ENCODE measurements at regions not wholly inside any gene's neighbourhood (a gene's known extent, or its start where the extent isn't known, plus 50 kb on each side); places are given as distances from the start of the nearest gene placed in this dataset.
A peak's percentile ranks its signal among the peaks of the same experiment; 100 is the strongest.

GRCh38 chr6:113006494-113006893, 659.4 kb downstream of the RFPL4B start:
- TF ChIP-seq CTCF (IDR thresholded peaks at IDR 0.05; ENCODE audit: low read depth, low read length): no peak
- in situ Hi-C loops (cut with HindIII; ENCODE audit: low sequenced_read_pairs): no loop called here
- no peak overlapping the region for H3K4me3 ChIP-seq (ENCODE audit: low read depth, low read length)
- DNase-seq (ENCODE audit: low read depth, low spot score): no peak

- TF ChIP-seq CTCF (IDR thresholded peaks at IDR 0.05; ENCODE audit: low read depth, low read length): no peak
- peak; percentile 20 for DNase-seq (ENCODE audit: low read depth, low spot score)
- in situ Hi-C loops (cut with HindIII; ENCODE audit: low sequenced_read_pairs): no loop called here
- H3K4me3 ChIP-seq (ENCODE audit: low read depth, low read length): no peak overlapping the region
Observed at GRCh38 chr6:113009682-113010081, 662.6 kb downstream of the RFPL4B start.

GRCh38 chr6:113010196-113010989, 663.3 kb downstream of the RFPL4B start:
- in situ Hi-C loops (cut with HindIII; ENCODE audit: low sequenced_read_pairs): no loop called here
- no peak for DNase-seq (ENCODE audit: low read depth, low spot score)
- TF ChIP-seq CTCF (IDR thresholded peaks at IDR 0.05; ENCODE audit: low read depth, low read length): no peak
- no peak overlapping the region for H3K4me3 ChIP-seq (ENCODE audit: low read depth, low read length)

- TF ChIP-seq CTCF (IDR thresholded peaks at IDR 0.05; ENCODE audit: low read depth, low read length): no peak
- DNase-seq (ENCODE audit: low read depth, low spot score): no peak
- H3K4me3 ChIP-seq (ENCODE audit: low read depth, low read length): no peak overlapping the region
- in situ Hi-C loops (cut with HindIII; ENCODE audit: low sequenced_read_pairs): no loop called here
Observed at GRCh38 chr6:113011389-113011788, 664.3 kb downstream of the RFPL4B start.

- H3K4me3 ChIP-seq (ENCODE audit: low read depth, low read length): no peak overlapping the region
- peak; percentile 13 for DNase-seq (ENCODE audit: low read depth, low spot score)
- TF ChIP-seq CTCF (IDR thresholded peaks at IDR 0.05; ENCODE audit: low read depth, low read length): no peak
- in situ Hi-C loops (cut with HindIII; ENCODE audit: low sequenced_read_pairs): no loop called here
Observed at GRCh38 chr6:113011801-113012200, 664.7 kb downstream of the RFPL4B start.

- in situ Hi-C loops (cut with HindIII; ENCODE audit: low sequenced_read_pairs): no loop called here
- TF ChIP-seq CTCF (IDR thresholded peaks at IDR 0.05; ENCODE audit: low read depth, low read length): no peak
- no peak overlapping the region for H3K4me3 ChIP-seq (ENCODE audit: low read depth, low read length)
- DNase-seq (ENCODE audit: low read depth, low spot score): peak; percentile 49
Observed at GRCh38 chr6:113015249-113015648, 668.1 kb downstream of the RFPL4B start.

Measured in astrocyte of the spinal cord (primary cell).